RWPE1 (cell line): ENCODE measurements at regions not wholly inside any gene's neighbourhood (a gene's known extent, or its start where the extent isn't known, plus 50 kb on each side); places are given as distances from the start of the nearest gene placed in this dataset.

Source experiments
- CTCF ChIA-PET: fragments of 350-600 bp; sonication (Branson Sonifier 250); formaldehyde crosslinking; extraction: SDS; loops from one replicate; lab custom pipeline; 2021; lab: Yijun Ruan, JAX
- POLR2A ChIA-PET: fragments of 400-600 bp; formaldehyde crosslinking; extraction: SDS; loops from one replicate; lab custom pipeline; 2020; ENCODE audit warnings: antibody characterized with exemption; ENCODE audit not compliant: low non-redundant PET; lab: Yijun Ruan, JAX
- DNase-seq: peaks from one replicate; pipeline ENCODE4 v3.0.0; 2012; ENCODE audit warnings: low spot score
- H3K27ac ChIP-seq: fragments of 450-650 bp; 2 replicates; pipeline ENCODE4 v1.5.1; 2017
- TF ChIP-seq, protein P1 (sequence below): fragments of 450-650 bp; conservative IDR thresholded peaks from 2 replicates; pipeline ENCODE4 v1.5.1; 2017; ENCODE audit warnings: low read depth, mild to moderate bottlenecking

DNA sequence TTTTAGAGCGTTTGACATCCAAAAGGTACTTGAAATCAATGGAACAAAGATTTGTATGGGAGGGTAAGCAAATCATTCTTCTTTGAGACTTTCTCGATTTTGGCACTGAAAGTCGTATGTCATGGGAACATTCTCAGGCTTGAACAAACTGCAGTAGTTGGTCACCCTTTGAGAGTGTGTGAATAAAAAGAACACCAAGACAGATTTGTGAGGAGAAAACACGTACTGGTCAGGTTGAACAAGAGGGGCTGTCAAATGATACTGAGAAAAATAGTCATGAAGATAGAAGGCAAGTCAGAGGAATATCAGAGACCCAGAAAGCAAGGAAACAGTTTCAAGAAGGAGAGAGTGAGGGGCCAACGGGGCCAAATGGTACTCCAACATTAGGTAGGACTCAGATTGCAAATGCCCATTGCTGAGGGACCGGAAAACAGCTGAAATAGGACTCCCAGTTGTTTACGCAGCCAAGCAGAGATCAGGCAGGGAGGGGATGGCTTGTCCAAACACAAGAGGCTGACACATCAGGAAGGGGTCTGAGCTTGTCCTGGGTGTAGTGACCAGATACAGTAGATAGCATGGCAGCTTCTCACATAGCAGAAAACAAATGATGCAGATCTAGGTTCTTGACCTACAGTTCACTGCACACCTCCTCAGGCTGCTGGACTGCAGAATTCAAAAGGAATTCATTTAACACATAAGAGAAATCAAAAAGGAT, 74.5 kb upstream of the MYOCD start:
- no peak overlapping the region for H3K27ac ChIP-seq
- TF ChIP-seq, protein P1, sequence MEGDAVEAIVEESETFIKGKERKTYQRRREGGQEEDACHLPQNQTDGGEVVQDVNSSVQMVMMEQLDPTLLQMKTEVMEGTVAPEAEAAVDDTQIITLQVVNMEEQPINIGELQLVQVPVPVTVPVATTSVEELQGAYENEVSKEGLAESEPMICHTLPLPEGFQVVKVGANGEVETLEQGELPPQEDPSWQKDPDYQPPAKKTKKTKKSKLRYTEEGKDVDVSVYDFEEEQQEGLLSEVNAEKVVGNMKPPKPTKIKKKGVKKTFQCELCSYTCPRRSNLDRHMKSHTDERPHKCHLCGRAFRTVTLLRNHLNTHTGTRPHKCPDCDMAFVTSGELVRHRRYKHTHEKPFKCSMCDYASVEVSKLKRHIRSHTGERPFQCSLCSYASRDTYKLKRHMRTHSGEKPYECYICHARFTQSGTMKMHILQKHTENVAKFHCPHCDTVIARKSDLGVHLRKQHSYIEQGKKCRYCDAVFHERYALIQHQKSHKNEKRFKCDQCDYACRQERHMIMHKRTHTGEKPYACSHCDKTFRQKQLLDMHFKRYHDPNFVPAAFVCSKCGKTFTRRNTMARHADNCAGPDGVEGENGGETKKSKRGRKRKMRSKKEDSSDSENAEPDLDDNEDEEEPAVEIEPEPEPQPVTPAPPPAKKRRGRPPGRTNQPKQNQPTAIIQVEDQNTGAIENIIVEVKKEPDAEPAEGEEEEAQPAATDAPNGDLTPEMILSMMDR: no peak
- ChIA-PET CTCF (no interaction called here), POLR2A (no interaction called here)
- no peak for DNase-seq

DNA sequence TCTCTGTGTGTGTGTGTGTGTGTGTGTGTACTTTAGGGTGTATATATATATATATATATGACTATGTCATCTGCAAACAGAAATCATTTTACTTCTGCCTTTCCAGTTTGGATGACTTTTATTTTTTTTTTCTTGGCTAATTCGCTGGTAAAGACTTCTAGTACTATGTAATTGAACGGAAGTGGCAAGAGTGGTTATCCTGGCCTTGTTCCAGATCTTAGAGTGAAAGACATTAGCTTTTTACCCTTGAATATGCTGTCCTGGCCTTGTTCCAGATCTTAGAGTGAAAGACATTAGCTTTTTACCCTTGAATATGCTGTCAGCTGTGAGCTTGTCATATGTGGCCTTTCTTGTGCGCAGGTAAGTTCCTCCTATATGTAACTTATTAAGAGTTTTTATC, 72.7 kb upstream of the MYOCD start:
- ChIA-PET CTCF (interaction anchor here (0.8 kb wide), 1 partner anchor 193 kb away, joined by 7 read pairs; no protein-coding TSS in a partner anchor), POLR2A (no interaction called here)
- TF ChIP-seq, protein P1: no peak
- DNase-seq: no peak
- no peak overlapping the region for H3K27ac ChIP-seq

DNA sequence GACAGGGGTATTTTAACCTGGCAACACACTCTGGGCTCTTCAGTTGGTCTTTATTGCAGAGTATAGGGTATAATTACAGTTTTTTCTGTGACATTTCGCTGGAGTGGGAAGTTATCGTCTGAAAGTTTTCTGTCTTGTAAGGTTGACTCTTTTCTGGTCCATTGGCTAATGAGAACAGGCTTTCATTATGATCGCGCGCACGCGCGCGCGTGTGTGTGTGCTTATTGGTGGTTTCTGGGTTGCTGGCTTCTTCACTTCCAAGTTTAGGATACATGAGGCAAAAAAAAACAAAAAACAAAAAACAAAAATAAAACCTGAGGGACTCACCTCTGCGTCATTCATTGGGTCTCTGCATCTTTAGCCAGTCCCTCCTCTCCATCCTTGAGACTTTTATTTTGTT, 68.7 kb upstream of the MYOCD start:
- H3K27ac ChIP-seq: no peak overlapping the region
- CTCF ChIA-PET: no interaction called here
- TF ChIP-seq, protein P1: no peak
- DNase-seq: no peak
- POLR2A ChIA-PET: no interaction called here

DNA sequence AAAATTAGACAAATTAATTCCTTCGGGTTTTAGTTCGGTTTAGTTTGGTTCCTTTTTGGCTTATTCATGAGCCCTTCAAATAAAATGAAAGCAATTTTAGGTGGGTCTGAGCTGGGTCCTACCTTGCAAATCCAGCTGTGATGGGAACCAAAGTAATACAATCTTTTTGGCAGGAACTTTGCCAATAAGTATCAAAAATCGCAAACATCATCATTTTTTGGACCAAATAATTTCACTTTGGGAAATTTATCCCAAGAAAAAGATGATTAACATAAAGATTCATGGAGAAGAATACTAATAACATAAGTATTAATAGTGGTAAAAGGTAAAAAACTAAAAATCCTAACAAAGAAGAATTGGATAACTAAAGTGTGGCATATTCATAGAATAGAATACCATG, 67.8 kb upstream of the MYOCD start:
- no peak overlapping the region for H3K27ac ChIP-seq
- no peak for DNase-seq
- TF ChIP-seq, protein P1: no peak
- ChIA-PET POLR2A (no interaction called here), CTCF (no interaction called here)

DNA sequence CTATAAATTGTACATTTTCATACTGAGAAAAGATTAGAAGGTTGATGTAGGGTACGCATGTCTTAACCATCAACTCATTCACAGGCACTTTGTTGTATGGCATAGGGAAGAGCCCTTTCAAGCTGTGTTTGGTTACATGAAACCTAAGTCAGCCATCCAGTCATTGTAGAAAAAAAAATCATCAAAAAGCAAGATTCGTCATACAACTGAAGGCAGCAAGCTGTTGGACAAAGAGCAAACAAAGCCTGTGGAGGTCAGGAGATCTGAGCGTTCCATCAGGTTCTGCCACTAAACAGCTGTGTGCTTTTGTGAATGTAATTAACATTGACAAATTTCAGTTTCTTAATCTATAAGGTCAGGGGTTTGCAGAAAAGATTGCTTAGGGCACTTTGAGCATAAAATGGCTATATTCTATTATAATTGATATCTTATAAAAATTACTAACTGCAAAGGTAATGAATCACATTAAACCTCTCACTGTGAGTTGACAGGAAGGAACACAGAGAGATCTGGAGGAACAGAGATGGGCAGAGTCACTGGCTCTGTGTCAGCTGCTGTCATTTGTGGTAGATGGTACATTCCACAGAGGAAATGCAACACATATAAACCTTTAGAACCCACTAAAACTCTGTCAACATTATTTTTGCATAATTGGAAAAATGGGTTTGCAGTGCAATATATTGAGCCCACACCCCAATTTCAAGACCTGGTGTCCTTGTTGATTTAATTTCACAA, 66.3 kb upstream of the MYOCD start:
- TF ChIP-seq, protein P1: no peak
- ChIA-PET CTCF (no interaction called here), POLR2A (no interaction called here)
- DNase-seq: no peak
- no peak overlapping the region for H3K27ac ChIP-seq

DNA sequence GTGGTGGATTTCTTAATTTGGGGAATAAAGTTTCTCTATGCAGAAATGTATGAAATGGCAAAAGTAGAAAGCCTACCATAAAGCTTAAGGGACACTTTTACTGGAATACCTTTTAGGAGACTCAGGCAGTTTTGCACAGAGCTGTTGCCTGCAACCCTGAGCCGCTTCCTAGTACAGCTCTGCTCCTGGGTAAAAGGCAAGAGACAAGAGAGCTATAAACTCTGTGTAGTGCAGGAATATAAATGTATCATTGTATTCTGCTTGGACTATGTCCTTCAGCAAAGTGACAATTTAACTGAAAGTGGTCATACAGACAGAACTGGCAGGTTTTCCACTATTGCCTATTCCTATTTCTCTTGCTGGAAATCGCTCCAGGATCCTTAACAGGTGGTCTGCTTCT, 65.3 kb upstream of the MYOCD start:
- CTCF ChIA-PET: interaction anchor here (0.6 kb wide), 1 partner anchor 13 kb away, joined by 3 read pairs; no protein-coding TSS in a partner anchor
- TF ChIP-seq, protein P1: no peak

More for the DNA sequence above, 65.3 kb upstream of the MYOCD start:
- POLR2A ChIA-PET: no interaction called here
- H3K27ac ChIP-seq: no peak overlapping the region
- no peak for DNase-seq
